ENCODE measurements at regions not wholly inside any gene's neighbourhood (a gene's known extent, or its start where the extent isn't known, plus 50 kb on each side); places are given as distances from the start of the nearest gene placed in this dataset.
"Not testable (repeated sequence)": the region's sequence is repeated elsewhere in the genome, so short reads cannot be mapped to it uniquely, and the experiment has no call there.

DNA sequence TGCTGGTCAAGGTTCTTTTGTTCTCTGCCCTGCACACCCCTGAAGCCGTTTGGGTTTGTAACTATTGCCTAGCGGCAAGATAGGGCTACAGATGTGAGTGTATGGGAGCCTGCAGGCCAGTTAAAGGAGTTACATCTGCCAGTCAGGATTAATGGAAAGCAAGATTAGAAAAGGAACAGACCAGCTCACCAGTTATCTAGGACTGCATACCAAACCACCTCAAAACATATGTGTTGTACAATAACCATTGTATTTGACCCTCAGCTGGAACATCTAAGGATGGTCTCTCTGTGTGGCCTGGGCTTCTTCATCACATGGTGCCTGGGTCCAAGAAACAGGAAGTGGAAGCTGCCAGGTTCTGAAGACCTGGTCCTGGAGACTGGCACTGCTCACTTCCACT, 52.5 kb upstream of the FBXO28 start:
- Histone ChIP-seq H3K4me1 (no peaks in the 10 kb centered on the region), H3K4me2 (no peak overlapping the region), H3K36me3 (no peaks in the 10 kb centered on the region), H3K9me3 (no peaks in the 10 kb centered on the region), H3K27me3 (no peaks in the 10 kb centered on the region), H4K20me1 (no peaks in the 10 kb centered on the region), H3K27ac (no peak overlapping the region), H3K4me3 (no peak overlapping the region), H3K9ac (no peak overlapping the region)
- no peak for TF ChIP-seq Cebpa-rat (IDR thresholded peaks at IDR 0.05)

DNA sequence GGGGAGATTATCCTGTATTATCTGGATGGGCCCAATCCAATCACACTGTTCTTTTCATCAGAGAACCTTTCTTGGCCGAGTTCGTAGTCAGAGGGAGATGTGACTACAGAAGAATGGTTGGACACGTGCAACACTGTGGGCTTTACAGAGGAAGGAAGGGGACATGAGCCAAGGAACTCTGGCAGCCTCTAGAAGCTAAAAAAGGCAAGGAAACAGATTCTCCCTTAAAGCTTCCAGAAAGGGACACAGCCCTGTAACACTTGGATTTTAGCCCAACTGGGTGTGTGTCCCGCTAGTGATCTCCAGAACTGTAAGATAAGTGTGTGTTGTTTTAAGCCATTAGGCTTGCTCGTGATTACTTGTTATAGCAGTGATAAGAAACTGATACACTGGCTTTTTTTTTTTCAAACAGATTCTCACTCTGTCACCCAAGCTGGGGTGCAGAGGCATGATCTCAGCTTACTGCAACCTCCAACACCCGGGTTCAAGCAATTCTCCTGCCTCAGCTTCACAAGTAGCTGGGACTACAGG, 53.9 kb upstream of the FBXO28 start:
- no peak for TF ChIP-seq Cebpa-rat (IDR thresholded peaks at IDR 0.05)
- no peaks in the 10 kb centered on the region for H4K20me1 ChIP-seq
- no peaks in the 10 kb centered on the region for H3K27me3 ChIP-seq
- H3K9me3 ChIP-seq = no peaks in the 10 kb centered on the region
- no peak overlapping the region for H3K9ac ChIP-seq
- H3K4me3 ChIP-seq = no peak overlapping the region
- no peaks in the 10 kb centered on the region for H3K4me1 ChIP-seq
- no peak overlapping the region for H3K4me2 ChIP-seq
- H3K27ac ChIP-seq = no peak overlapping the region
- no peaks in the 10 kb centered on the region for H3K36me3 ChIP-seq

DNA sequence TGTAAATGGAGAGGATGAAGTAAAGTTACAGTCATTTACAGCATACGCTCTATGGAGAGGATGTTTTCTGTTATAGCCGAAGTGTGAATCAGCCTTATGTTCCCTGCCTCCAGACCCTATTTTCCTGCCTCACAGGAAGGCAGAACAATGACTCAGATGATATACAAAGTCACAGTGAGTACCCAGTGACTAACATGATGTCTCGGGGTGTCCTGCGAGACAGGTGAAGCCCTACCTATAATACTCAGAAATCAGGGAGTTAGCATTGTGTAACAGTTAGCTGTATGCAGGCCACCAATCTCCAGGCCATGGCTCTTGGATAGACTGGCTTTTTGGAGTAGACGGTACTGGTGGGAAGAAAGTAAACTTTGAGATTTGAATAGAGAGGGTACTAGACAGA, 55.6 kb upstream of the FBXO28 start:
- no peaks in the 10 kb centered on the region for H4K20me1 ChIP-seq
- TF ChIP-seq Cebpa-rat (IDR thresholded peaks at IDR 0.05) = no peak
- no peak overlapping the region for H3K4me3 ChIP-seq
- peaks cover 7% of the 10 kb centered on the region; the same call in 1 of the 2 replicates for H3K4me1 ChIP-seq
- no peaks in the 10 kb centered on the region for H3K9me3 ChIP-seq
- no peaks in the 10 kb centered on the region for H3K36me3 ChIP-seq
- H3K9ac ChIP-seq = no peak overlapping the region
- H3K27me3 ChIP-seq = no peaks in the 10 kb centered on the region
- H3K27ac ChIP-seq = no peak overlapping the region
- no peak overlapping the region for H3K4me2 ChIP-seq

DNA sequence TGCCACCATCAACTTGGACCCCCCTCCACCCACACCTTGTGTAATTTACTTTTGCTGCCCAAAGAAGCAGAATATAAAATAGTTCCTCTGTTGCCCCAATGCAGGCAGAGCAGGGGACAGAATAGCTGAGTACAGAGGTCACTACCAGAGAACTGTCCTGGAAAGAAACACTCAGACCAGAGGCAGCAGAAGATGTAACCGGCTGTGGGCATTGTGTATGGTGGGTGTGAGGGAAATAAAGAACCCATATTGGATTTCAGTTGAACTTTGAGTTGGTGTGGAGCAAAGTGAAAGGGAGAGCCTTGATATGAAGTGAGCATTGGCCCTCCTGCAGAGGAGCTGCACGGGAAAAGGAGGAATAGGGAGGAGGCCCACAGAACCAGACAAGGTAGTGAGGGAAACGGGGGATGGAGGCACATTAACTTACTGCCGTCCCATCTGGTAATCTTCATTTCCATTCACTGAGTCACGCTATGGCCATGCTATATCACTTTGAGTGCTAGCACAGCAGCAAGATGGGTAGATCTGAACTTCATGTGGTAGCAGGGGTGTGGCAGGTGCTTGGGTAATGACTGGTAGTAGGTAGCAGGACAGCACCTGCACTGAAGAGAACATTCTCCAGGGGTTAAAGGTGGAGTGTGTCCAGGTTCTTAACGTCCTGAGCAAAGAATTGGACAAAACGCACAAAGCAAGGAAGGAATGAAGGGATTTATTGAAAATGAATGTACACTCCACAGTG, 56.3 kb upstream of the FBXO28 start:
- no peak for TF ChIP-seq Cebpa-rat (IDR thresholded peaks at IDR 0.05)
- no peaks in the 10 kb centered on the region for H3K9me3 ChIP-seq

DNA sequence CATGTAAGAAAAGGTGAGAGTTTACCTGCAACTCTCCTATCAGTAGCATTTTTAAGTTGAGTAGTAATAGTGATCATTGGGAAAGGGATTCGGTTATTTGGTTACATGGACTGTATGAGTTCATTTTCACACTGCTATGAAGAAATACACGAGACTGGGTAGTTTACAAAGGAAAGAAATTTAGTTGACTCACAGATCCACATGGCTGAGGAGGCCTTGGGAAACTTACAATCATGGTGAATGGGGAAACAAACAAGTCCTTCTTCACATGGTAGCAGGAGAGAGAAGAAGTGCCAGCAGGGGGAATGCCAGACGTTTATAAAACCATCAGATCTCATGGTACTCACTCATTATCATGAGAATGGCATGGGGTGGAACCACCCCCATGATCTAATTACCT, 59.3 kb upstream of the FBXO28 start:
- H3K4me3 ChIP-seq = no peak overlapping the region
- no peaks in the 10 kb centered on the region for H3K27me3 ChIP-seq
- H4K20me1 ChIP-seq = no peaks in the 10 kb centered on the region
- TF ChIP-seq Cebpa-rat (IDR thresholded peaks at IDR 0.05) = no peak
- no peaks in the 10 kb centered on the region for H3K9me3 ChIP-seq
- H3K36me3 ChIP-seq = no peaks in the 10 kb centered on the region
- no peak overlapping the region for H3K9ac ChIP-seq
- H3K4me1 ChIP-seq = peaks cover 14% of the 10 kb centered on the region; the same call in 1 of the 2 replicates
- no peak overlapping the region for H3K4me2 ChIP-seq
- H3K27ac ChIP-seq = no peak overlapping the region

More for the DNA sequence above, 56.3 kb upstream of the FBXO28 start:
- no peak overlapping the region for H3K4me3 ChIP-seq
- H3K36me3 ChIP-seq = no peaks in the 10 kb centered on the region
- H3K4me2 ChIP-seq = no peak overlapping the region
- no peak overlapping the region for H3K9ac ChIP-seq
- H3K27me3 ChIP-seq = no peaks in the 10 kb centered on the region
- peaks cover 14% of the 10 kb centered on the region; the same call in 1 of the 2 replicates for H3K4me1 ChIP-seq
- no peaks in the 10 kb centered on the region for H4K20me1 ChIP-seq
- no peak overlapping the region for H3K27ac ChIP-seq

DNA sequence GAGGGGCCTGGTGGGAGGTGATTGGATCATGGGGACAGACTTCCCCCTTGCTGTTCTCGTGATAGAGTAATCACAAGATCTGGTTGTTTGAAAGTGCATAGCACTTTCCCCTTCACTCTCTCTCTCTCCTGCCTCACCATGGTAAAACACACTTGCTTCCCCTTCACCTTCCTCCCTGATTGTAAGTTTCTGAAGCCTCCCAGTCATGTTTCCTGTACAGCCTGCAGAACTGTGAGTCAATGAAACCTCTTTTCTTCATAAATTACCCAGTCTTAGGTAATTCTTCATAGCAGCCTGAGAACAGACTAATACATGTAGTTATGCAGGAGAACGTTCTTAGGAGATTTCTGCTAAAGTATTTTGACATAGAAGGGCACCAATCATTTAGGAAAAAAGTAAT, 59.9 kb upstream of the FBXO28 start:
- Histone ChIP-seq H3K4me2 (no peak overlapping the region), H4K20me1 (no peaks in the 10 kb centered on the region), H3K4me1 (peaks cover 14% of the 10 kb centered on the region; the same call in 1 of the 2 replicates), H3K36me3 (no peaks in the 10 kb centered on the region), H3K9me3 (no peaks in the 10 kb centered on the region), H3K4me3 (no peak overlapping the region), H3K27ac (no peak overlapping the region), H3K9ac (no peak overlapping the region), H3K27me3 (no peaks in the 10 kb centered on the region)
- TF ChIP-seq Cebpa-rat (IDR thresholded peaks at IDR 0.05) = no peak

DNA sequence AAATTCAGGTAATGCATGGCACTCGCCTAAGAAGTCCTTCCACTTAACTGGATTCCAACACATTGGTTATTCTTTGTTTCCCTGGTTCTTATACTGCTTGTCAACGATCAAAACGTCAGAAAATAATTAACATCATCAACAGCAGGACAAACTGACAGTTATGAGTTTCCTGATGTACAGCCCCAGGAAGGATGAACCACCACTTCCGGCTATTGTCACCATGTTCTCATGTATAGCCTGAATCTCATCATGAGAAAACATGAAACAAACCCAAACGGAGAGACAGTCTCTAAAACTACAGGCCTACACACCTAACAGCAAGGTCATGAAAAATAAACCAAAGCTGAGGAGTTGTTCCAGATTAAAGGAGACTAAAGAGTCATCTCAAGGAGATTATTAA, 60.5 kb upstream of the FBXO28 start:
- no peak overlapping the region for H3K27ac ChIP-seq
- peaks cover 14% of the 10 kb centered on the region; the same call in 1 of the 2 replicates for H3K4me1 ChIP-seq
- peak overlapping the region; percentile 4; the same call in 1 of the 2 replicates for H3K4me2 ChIP-seq
- no peaks in the 10 kb centered on the region for H3K27me3 ChIP-seq
- no peak overlapping the region for H3K9ac ChIP-seq
- H3K9me3 ChIP-seq = no peaks in the 10 kb centered on the region
- H4K20me1 ChIP-seq = no peaks in the 10 kb centered on the region
- H3K36me3 ChIP-seq = no peaks in the 10 kb centered on the region
- H3K4me3 ChIP-seq = no peak overlapping the region
- no peak for TF ChIP-seq Cebpa-rat (IDR thresholded peaks at IDR 0.05)

DNA sequence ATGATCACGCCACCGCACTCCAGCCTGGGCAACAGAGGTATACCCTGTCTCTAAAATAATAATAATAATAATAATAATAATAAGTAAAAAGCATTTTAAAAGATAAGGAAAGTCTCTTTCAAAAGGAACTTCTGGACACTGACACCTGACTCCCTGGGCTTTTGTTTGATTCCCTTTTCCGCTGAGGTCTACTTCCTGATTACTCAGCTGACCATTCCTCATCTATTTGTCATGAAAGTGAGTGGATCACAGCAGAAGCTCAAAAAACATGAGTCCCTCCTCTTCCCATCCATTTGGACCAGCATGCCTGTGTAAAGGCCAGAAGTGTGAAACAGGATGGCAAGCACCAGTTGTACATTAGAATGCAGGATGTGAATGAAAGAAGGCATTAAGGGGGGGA, 61.1 kb upstream of the FBXO28 start:
- no peak overlapping the region for H3K27ac ChIP-seq
- H3K4me2 ChIP-seq = 0 out of 2 replicates have a peak overlapping the region, but pooled peaks have one; percentile 4
- no peaks in the 10 kb centered on the region for H3K9me3 ChIP-seq
- no peaks in the 10 kb centered on the region for H3K27me3 ChIP-seq
- H3K36me3 ChIP-seq = no peaks in the 10 kb centered on the region
- TF ChIP-seq Cebpa-rat (IDR thresholded peaks at IDR 0.05) = no peak
- H3K4me3 ChIP-seq = no peak overlapping the region
- H3K9ac ChIP-seq = no peak overlapping the region
- H4K20me1 ChIP-seq = no peaks in the 10 kb centered on the region
- peaks cover 14% of the 10 kb centered on the region; the same call in 1 of the 2 replicates for H3K4me1 ChIP-seq

DNA sequence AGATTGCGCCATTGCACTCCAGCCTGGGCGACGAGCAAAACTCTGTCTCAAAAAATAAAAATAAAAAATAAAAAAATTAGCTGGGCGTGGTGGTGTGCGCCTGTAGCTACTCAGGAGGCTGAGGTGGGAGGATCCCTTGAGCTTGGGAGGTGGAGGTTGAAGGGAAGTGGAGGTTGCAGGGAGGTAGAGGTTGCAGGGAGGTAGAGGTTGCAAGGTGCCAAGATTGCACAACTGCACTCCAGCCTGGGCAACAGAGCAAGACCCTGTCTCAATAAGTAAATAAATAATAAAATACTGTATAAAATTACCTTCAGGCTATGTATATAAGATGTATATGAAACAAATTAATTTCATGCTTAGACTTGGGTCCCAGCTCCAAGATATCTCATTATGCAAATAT, 62.1 kb upstream of the FBXO28 start:
- not testable (repeated sequence) for H3K36me3 ChIP-seq, H3K9me3 ChIP-seq, H3K27ac ChIP-seq, H3K27me3 ChIP-seq, H3K9ac ChIP-seq, H3K4me3 ChIP-seq, H4K20me1 ChIP-seq, H3K4me2 ChIP-seq
- H3K4me1 ChIP-seq = peaks cover 14% of the 10 kb centered on the region; the same call in 1 of the 2 replicates

DNA sequence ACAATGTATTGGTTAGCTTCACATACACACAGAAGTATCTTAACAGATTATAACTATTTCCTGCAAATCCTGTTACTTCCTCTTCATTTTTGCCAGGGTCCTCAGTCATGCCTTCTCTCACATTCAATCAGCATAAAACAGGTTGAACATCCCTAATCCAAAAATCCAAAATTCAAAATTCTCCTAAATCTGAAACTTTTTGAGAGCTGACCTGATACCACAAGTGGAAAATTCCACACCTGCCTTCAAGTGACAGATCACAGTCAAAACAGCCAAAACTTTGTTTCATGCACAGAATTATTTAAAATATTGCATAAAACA, 62.9 kb upstream of the FBXO28 start:
- peaks cover 14% of the 10 kb centered on the region; the same call in 1 of the 2 replicates for H3K4me1 ChIP-seq
- no peaks in the 10 kb centered on the region for H4K20me1 ChIP-seq
- H3K9ac ChIP-seq = no peak overlapping the region
- H3K27me3 ChIP-seq = no peaks in the 10 kb centered on the region
- no peak for TF ChIP-seq Cebpa-rat (IDR thresholded peaks at IDR 0.05)
- H3K4me3 ChIP-seq = no peak overlapping the region
- H3K4me2 ChIP-seq = no peak overlapping the region
- no peak overlapping the region for H3K27ac ChIP-seq
- H3K9me3 ChIP-seq = no peaks in the 10 kb centered on the region
- no peaks in the 10 kb centered on the region for H3K36me3 ChIP-seq
